OCI-LY7 (cell line): ENCODE measurements at regions not wholly inside any gene's neighbourhood (a gene's known extent, or its start where the extent isn't known, plus 50 kb on each side); places are given as distances from the start of the nearest gene placed in this dataset.
"Not testable (repeated sequence)": the region's sequence is repeated elsewhere in the genome, so short reads cannot be mapped to it uniquely, and the experiment has no call there.

Experiments
- BruUV-seq: library from RNA; stranded (reverse); fragments of 400-500 nt; replicated peaks from 2 replicates; lab custom pipeline; 2021; lab: Mats Ljungman, UMichigan
- CTCF ChIA-PET: fragments of 300-600 bp; sonication (Branson Sonifier 250); formaldehyde crosslinking; loops from one replicate; lab custom pipeline; 2022; ENCODE audit warnings: antibody characterized with exemption; ENCODE audit not compliant: unreplicated experiment; lab: Charles Lee
- POLR2A ChIA-PET: fragments of 300-600 bp; sonication (Branson Sonifier 250); formaldehyde crosslinking; loops from one replicate; lab custom pipeline; 2022; ENCODE audit warnings: antibody characterized with exemption; lab: Charles Lee
- DNase-seq: peaks from one replicate; pipeline ENCODE4 v3.0.0-alpha.2; 2015; ENCODE audit warnings: low spot score
- H2AFZ ChIP-seq: fragments of 200-600 bp; sonication (generic), shearing (Covaris generic); 2 replicates; pipeline ENCODE4 v1.6.1; 2014; ENCODE audit warnings: mild to moderate bottlenecking, antibody characterized with exemption, low read length, moderate library complexity
- H3K27ac ChIP-seq: fragments of 200-600 bp; sonication (generic); 2 replicates; pipeline ENCODE4 v1.5.1; 2014; ENCODE audit warnings: mixed run types, low read depth, mild to moderate bottlenecking, moderate library complexity, low read length, inconsistent platforms; ENCODE audit not compliant: poor library complexity, severe bottlenecking
- H3K36me3 ChIP-seq: fragments of 200-600 bp; sonication (generic); 2 replicates; pipeline ENCODE4 v1.6.1; 2014; ENCODE audit warnings: mild to moderate bottlenecking, antibody characterized with exemption, low read length, moderate library complexity, mixed read lengths; ENCODE audit not compliant: insufficient read depth
- H3K4me1 ChIP-seq: fragments of 200-600 bp; sonication (generic); 2 replicates; pipeline ENCODE4 v1.5.1; 2014; ENCODE audit warnings: mild to moderate bottlenecking, low read length; ENCODE audit not compliant: insufficient read depth, poor library complexity, severe bottlenecking
- H3K4me2 ChIP-seq: fragments of 200-600 bp; sonication (generic); 2 replicates; pipeline ENCODE4 v1.6.1; 2014; ENCODE audit warnings: mild to moderate bottlenecking, low read length
- H3K4me3 ChIP-seq: fragments of 200-600 bp; sonication (generic); 2 replicates; pipeline ENCODE4 v1.5.1; 2014; ENCODE audit warnings: mild to moderate bottlenecking, low read depth, low read length; ENCODE audit not compliant: poor library complexity, severe bottlenecking
- H3K79me2 ChIP-seq: fragments of 200-600 bp; sonication (generic); 2 replicates; pipeline ENCODE4 v1.6.1; 2016; ENCODE audit warnings: low read depth, mild to moderate bottlenecking, low read length, moderate library complexity, mixed read lengths; ENCODE audit not compliant: insufficient read depth
- H3K9me2 ChIP-seq: fragments of 200-600 bp; sonication (generic); 2 replicates; pipeline ENCODE4 v1.6.1; 2016; ENCODE audit warnings: mild to moderate bottlenecking, low read length, mixed read lengths; ENCODE audit not compliant: insufficient read depth
- H3K9me3 ChIP-seq: fragments of 200-600 bp; sonication (generic); 2 replicates; pipeline ENCODE4 v1.6.1; 2014; ENCODE audit warnings: mild to moderate bottlenecking, mixed run types, low read length, mixed read lengths
- H4K20me1 ChIP-seq: fragments of 200-600 bp; sonication (generic); 2 replicates; pipeline ENCODE4 v1.6.1; 2014; ENCODE audit warnings: mild to moderate bottlenecking, antibody characterized with exemption, low read length, moderate library complexity, mixed read lengths; ENCODE audit not compliant: insufficient read depth
- intact Hi-C: fragments of 100-400 bp; cut with micrococcal nuclease; formaldehyde crosslinking; loops from one replicate; pipeline ENCODE4 v1.10.0; 2022; ENCODE audit not compliant: unreplicated experiment

- POLR2A ChIA-PET, H3K9me3 ChIP-seq, H3K4me3 ChIP-seq, H3K4me2 ChIP-seq, H2AFZ ChIP-seq, H3K27ac ChIP-seq, DNase-seq, intact Hi-C loops, H4K20me1 ChIP-seq, H3K79me2 ChIP-seq, BruUV-seq, H3K36me3 ChIP-seq, H3K9me2 ChIP-seq, CTCF ChIA-PET, H3K4me1 ChIP-seq: not testable (repeated sequence)
Observed at GRCh38 chr1:144066071-144066813, 94.5 kb upstream of the FAM72C start.

- BruUV-seq, H3K36me3 ChIP-seq, intact Hi-C loops, H3K4me1 ChIP-seq, H3K4me3 ChIP-seq, H2AFZ ChIP-seq, H3K4me2 ChIP-seq, H3K27ac ChIP-seq, CTCF ChIA-PET, H3K9me3 ChIP-seq, H3K79me2 ChIP-seq, H4K20me1 ChIP-seq, POLR2A ChIA-PET, DNase-seq, H3K9me2 ChIP-seq: not testable (repeated sequence)
Observed at GRCh38 chr1:144065299-144066060, 93.7 kb upstream of the FAM72C start.

DNA sequence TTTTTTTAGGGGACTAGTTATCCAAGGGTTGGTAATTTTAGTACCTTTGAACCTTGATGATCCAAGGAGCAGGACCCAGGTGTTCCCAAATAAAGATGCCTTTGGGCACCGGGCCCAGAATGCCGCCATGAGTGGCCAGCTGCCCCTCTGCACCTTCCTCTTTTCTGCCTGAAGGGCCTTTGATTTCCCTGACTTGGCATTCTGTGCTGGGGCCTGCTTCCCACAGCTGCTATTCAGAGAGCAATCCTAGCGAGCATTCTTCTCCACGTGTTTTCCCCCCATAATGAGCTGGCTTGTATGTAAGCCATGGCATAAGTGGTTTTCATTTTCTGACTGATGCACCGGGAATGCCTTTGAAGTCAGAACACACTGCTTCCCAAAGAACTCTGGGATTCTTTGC is 77.6 kb upstream of the FAM72C start:
- H3K4me3 ChIP-seq, H3K9me2 ChIP-seq, H3K79me2 ChIP-seq, POLR2A ChIA-PET, H3K36me3 ChIP-seq, H4K20me1 ChIP-seq, H3K9me3 ChIP-seq, H2AFZ ChIP-seq, intact Hi-C loops, H3K27ac ChIP-seq, BruUV-seq, H3K4me1 ChIP-seq, H3K4me2 ChIP-seq, CTCF ChIA-PET, DNase-seq: not testable (repeated sequence)

GRCh38 chr1:144046645-144047044 is 74.9 kb upstream of the FAM72C start:
- intact Hi-C loops, POLR2A ChIA-PET, H3K79me2 ChIP-seq, H3K4me2 ChIP-seq, H3K36me3 ChIP-seq, H4K20me1 ChIP-seq, H3K9me3 ChIP-seq, H3K4me3 ChIP-seq, BruUV-seq, H3K27ac ChIP-seq, H3K9me2 ChIP-seq, DNase-seq, CTCF ChIA-PET, H2AFZ ChIP-seq, H3K4me1 ChIP-seq: not testable (repeated sequence)

- H3K4me1 ChIP-seq, H2AFZ ChIP-seq, CTCF ChIA-PET, H3K4me3 ChIP-seq, H3K36me3 ChIP-seq, H3K9me2 ChIP-seq, H3K9me3 ChIP-seq, H4K20me1 ChIP-seq, H3K79me2 ChIP-seq, H3K4me2 ChIP-seq, POLR2A ChIA-PET, H3K27ac ChIP-seq, intact Hi-C loops, BruUV-seq: not testable (repeated sequence)
- DNase-seq = peak; percentile 3
Observed at GRCh38 chr1:144045751-144046546, 74.2 kb upstream of the FAM72C start.

DNA sequence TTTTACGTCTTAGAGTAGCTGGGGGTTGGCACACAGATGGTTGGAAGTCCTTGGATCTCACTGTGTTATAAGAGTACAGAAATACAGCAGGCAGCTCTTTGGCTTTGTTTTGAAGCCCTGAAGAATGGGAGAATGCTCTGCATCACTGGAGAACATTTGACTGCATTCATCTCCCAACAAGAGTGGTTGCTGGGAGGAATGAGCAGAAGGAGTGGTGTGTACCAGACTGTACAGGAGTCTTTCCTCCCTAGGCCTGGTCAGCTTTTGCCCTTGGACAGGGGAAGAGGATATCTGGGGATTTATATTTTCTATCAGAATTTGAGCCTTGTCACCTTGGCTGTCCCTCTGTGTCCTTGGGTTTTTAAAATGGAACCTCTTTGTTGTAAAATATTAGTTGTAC is 70.5 kb upstream of the FAM72C start:
- H4K20me1 ChIP-seq, intact Hi-C loops, H3K9me2 ChIP-seq, H3K36me3 ChIP-seq, H2AFZ ChIP-seq, H3K27ac ChIP-seq, BruUV-seq, H3K4me1 ChIP-seq, DNase-seq, H3K4me3 ChIP-seq, H3K79me2 ChIP-seq, CTCF ChIA-PET, POLR2A ChIA-PET, H3K4me2 ChIP-seq, H3K9me3 ChIP-seq: not testable (repeated sequence)
